Stomach (tissue), 4 donors: ENCODE measurements at regions not wholly inside any gene's neighbourhood (a gene's known extent, or its start where the extent isn't known, plus 50 kb on each side); places are given as distances from the start of the nearest gene placed in this dataset.

Experiments used
- POLR2A ChIP-seq, 4 donors: fragments of 450-650 bp; IDR thresholded peaks; one replicate each; pipeline ENCODE4 v1.6.1; 2016; ENCODE audit warnings: antibody characterized with exemption in 4 of 4, control low read depth in 2 of 4, mild to moderate bottlenecking in 1 of 4, moderate library complexity in 1 of 4
- POLR2AphosphoS5 ChIP-seq, 3 donors: sonication (generic); formaldehyde crosslinking; IDR thresholded peaks; one replicate each; pipeline ENCODE4 v1.6.1; 2016; ENCODE audit warnings: antibody characterized with exemption in 3 of 3
- TF ChIP-seq, protein P1 (sequence below), 7 experiments: fragments of 450-650 bp in 4 of 7; fragments of 200-600 bp in 3 of 7; sonication (generic) in 3 of 7; IDR thresholded peaks; one replicate each; pipeline ENCODE4 v1.5.1; 2016 to 2019; ENCODE audit warnings: antibody characterized with exemption in 7 of 7, control low read depth in 2 of 7, mild to moderate bottlenecking in 1 of 7

DNA sequence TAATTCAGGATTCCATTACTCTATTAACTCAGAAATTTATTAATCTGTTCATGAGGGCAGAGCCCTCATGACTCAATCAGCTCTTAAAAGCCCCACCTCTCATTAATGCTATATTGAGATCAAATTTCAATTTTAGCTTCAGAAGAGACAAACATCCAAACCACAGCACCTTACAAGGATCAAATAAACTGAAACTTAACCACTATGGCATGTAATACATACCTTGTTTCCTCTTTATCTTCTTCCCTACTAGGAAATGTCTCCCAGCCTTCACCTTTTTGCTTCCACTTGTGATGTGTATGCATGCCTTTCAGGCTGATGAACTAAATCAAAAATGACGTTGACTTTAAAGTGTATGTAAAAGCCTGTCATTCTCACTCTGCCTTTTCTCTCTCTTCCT, 2121.3 kb downstream of the NCAM2 start:
- TF ChIP-seq POLR2A (IDR thresholded peaks at IDR 0.05) (no peak), POLR2AphosphoS5 (IDR thresholded peaks at IDR 0.05) (no peak)
- TF ChIP-seq, protein P1, sequence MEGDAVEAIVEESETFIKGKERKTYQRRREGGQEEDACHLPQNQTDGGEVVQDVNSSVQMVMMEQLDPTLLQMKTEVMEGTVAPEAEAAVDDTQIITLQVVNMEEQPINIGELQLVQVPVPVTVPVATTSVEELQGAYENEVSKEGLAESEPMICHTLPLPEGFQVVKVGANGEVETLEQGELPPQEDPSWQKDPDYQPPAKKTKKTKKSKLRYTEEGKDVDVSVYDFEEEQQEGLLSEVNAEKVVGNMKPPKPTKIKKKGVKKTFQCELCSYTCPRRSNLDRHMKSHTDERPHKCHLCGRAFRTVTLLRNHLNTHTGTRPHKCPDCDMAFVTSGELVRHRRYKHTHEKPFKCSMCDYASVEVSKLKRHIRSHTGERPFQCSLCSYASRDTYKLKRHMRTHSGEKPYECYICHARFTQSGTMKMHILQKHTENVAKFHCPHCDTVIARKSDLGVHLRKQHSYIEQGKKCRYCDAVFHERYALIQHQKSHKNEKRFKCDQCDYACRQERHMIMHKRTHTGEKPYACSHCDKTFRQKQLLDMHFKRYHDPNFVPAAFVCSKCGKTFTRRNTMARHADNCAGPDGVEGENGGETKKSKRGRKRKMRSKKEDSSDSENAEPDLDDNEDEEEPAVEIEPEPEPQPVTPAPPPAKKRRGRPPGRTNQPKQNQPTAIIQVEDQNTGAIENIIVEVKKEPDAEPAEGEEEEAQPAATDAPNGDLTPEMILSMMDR (IDR thresholded peaks at IDR 0.05), result no peak
